HG03460 (cell line): ENCODE measurements at regions not wholly inside any gene's neighbourhood (a gene's known extent, or its start where the extent isn't known, plus 50 kb on each side); places are given as distances from the start of the nearest gene placed in this dataset.

Experiments used
- ATAC-seq: cut with Tn5 transposase; IDR thresholded peaks from one replicate; pipeline ENCODE4 v1.9.1; 2021; ENCODE audit not compliant: unreplicated experiment

DNA sequence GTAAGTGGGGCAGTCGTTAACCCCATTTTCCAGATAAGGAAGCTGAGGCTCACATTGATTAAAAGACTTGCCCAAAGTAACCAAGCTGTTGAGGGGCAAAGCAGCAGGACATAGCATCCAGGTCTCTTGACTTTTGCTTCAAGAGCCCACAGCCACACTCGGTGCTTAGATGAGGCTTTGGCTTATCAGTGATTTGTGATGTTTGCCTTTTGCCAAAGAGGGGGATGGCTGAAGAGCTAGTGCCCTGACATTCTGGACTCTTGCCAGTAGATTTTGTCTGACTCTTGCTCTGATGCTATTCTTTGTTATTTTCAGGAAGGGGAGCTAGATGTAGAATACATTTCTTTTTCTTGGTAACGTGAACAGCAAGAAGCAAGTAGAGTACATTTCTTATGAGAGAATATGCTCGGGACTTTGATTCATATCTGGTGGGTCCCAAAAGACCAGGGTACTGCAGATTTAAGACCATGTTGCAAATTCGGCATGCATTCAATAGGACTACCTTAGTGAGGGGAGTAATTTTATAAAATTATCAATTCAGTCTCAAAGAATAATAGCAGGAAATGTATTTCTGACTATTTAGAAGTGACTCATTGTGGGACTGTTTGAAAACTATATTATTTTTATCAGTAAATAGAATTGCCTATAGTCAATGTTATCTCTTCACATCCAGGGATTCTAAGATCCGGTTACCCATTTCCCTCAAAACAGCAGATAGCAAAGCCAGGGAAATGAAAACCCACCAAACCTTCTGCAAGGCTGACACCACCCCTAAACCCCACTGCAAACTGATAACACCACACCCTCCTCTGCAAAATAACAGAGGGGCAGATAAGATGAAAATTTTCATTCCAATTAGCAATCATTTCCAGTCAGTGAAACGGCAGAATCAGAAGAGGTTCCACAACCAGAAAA, 180.0 kb upstream of the BMPER start:
- no peak for ATAC-seq

DNA sequence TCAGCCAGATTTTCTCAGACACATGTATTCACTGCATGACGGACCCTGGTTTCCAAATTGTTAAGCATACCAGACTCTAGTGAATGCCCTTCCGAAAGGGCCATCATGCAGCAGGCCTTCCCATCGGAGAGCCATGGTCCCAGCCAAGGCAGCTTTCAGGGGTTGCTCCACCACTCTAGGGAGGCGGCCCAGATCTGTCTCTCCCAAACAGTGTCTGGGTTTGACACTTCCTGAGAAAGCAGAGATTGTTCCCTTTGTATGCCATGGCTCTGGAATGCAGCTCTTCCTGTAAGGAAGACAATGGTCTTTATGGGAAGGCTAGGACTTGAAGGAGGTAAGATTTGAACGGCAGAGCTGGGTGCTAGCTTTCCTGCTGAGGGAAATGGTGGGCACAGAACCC, 178.8 kb upstream of the BMPER start:
- no peak for ATAC-seq

DNA sequence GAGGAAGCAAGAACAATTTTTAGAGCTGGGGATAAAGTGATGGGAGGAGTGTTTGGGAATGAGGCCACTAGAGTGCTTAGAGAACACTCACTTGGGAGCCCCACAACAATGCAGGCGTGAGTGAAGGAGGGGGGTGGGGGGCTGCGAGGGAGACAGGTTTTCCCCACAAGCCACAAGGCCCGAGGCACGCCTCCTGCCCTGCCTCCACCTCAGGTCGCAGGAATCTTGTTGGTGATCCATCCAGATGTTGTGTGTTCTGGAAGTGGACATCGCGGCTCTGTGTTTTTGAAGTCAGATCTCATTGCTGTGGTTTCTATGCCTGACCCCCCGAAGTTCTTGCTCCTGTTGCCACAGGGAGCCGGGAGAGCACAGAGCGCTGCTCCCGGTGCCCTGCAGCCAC, 178.0 kb upstream of the BMPER start:
- no peak for ATAC-seq

DNA sequence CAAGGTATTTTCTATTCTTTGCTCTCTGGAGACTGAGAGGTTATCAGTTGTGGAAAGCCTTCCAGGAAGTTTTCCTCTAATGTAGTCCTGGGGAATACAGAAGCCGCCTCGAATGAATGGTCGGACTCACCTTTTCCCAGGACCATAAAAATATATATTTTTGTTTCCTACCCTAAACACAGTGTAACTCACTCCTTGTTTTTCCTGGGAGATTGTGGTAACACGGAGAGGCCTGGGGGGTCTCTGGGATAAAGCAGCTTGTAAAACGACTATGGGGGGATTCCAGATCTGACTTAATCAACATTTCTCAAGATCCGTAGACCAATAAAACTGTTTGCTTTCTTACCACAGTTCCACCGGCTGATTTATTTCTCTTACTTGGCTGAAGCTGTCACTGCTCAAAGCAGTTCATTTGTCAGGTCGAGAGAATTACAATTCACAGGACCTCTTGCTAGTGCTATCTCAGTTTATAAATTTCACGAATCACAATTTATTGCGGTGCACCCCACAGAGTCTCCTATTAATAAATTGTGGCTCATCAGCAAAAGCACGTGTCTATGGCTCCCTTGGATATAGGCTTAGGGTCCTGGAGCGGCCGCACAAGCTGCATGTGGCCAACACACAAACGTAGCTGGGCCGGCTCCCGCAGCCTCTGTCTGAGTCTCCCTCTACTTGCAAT, 176.3 kb upstream of the BMPER start:
- no peak for ATAC-seq

- no peak for ATAC-seq
Observed at GRCh38 chr7:33729726-33730125, 175.6 kb upstream of the BMPER start.

- no peak for ATAC-seq
Observed at GRCh38 chr7:33730958-33731357, 174.4 kb upstream of the BMPER start.

DNA sequence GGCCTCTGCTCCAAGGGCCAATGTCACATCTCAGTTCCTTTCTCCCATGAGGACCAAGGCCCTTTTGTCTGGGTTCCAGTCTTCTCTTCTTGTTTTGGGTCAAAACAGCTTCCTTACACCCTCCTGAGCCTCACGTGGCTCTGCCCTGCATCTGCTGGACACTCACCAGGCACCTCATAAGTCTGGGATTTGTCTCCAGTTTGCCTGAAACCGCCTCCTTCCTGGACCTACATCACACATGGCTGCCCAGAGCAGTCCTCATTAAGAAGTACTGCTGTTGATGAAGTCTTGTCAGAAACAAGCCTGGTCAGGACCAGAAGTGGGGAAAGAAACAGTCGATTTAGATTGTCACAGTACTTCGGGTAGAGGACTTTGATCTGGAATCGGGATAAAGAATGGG, 173.4 kb upstream of the BMPER start:
- no peak for ATAC-seq

- no peak for ATAC-seq
Observed at GRCh38 chr7:33732462-33732861, 172.9 kb upstream of the BMPER start.

- no peak for ATAC-seq
Observed at GRCh38 chr7:33733870-33734650, 171.3 kb upstream of the BMPER start.

GRCh38 chr7:33735403-33735802, 169.9 kb upstream of the BMPER start:
- no peak for ATAC-seq

- ATAC-seq = no peak
Observed at GRCh38 chr7:33736521-33737221, 168.7 kb upstream of the BMPER start.

DNA sequence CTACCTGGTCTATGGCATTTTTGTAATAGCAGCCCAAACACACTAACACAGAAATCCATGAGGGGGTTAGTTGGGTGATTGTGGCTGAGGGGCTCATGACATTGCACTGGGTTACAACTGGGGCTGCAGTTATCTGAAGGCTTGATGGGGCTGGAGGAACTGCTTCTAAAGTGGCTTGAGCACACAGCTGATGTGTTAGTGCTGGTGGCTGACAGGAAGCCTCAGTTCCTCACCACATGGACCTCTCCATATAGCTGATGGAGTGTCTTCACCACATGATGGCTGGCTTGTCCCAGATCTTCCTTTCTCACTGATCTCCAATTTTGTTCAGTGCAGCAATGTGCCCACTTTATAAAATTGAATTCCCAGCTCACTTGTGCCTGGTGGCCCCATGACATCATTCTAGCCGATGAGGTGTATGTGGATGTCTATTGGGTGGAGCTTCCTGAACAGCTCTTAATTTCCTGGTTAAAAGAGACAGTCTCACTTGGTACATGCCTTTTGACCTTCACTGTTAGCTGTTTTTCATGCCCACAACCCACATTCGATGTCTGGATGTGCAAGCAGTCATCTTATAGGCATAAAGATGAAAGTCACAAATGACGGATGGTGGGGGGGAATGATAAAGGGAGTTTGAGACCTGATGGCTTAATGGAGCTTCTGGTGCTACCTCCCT, 166.9 kb upstream of the BMPER start:
- ATAC-seq = no peak

DNA sequence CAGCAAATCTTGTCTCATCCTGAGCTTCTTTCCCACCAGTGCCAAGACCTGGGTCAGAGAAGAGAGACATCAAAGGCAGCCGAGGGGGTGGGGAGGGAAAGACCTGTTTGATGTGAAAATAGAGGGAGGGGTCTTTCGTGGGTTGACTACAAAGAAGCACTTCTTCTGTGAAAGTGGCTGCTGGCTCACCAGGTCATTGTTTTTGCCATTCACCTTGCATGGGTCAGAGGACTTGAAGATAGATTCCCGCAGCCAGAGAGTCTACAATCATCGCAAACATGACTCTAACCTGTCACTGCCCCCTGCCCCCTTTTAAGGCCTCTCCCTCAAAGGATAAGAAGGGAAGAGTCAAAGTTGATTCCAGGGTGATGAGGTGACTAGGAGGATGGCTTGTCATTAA, 166.1 kb upstream of the BMPER start:
- ATAC-seq = no peak

DNA sequence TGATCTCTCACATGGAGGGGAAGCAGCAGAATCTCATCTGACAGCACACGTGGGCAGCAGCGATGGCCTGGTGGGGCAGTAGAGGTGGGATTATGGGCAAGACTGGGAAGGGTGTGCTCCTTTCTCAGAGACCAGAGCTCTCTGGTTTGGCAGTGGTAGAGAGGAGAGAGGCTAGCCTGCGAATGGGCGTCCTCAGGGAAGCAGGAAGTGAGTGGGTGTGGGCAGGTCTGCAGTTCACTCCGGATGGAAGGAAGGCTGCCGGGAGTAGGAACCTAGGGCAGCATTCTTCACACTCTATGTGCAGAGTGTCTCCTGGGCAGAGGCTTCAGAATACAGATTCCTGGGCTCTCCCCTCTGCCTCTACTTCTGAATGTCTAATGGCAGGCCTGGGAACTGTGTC, 162.8 kb upstream of the BMPER start:
- no peak for ATAC-seq

DNA sequence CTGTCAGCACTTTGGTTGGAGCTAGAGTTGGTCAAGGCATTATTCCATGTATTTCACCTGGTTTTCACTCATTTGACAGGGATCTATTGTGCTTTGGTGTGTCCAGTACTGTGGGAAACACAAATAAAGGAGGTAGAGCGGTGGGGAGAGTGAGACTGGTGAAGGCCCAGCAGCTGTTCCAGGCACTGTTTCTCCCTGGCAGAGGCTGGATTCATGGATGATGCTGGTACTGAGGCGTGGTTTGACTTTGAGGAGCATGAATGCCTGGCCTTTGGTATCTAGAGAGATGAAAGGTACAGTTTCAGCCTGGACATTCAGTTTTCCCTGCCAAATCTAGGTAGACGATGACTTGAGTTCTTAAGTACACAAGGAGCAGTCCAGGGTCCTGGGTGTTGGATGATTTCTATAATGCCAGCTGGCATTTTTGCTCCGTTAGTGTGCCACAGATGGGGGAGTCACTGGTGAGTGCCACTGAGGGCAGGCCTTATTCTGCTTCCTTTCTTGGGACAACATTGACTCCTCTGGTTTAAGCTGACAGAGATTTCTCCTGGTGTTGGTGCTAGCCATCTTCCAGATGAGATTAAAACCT, 162.2 kb upstream of the BMPER start:
- ATAC-seq = no peak

DNA sequence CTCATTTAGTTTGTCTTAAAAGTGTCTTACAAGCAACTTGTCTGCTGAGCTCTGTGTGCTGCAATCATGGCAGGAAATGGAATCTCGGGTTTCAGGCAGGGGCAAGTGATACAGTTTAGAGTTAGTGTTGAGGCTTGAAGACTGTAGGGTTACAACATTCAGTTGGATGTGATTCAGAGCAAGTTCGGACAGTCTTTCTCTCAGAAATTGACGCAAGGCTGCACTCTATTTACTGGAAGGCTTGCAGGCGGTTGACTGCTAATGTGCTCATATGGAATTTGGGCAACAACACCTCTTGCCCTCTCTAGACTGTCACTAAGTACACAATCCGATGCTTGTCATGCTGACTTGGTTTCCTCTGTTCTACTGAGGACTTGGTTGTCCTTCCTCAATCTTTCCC, 161.7 kb upstream of the BMPER start:
- no peak for ATAC-seq

DNA sequence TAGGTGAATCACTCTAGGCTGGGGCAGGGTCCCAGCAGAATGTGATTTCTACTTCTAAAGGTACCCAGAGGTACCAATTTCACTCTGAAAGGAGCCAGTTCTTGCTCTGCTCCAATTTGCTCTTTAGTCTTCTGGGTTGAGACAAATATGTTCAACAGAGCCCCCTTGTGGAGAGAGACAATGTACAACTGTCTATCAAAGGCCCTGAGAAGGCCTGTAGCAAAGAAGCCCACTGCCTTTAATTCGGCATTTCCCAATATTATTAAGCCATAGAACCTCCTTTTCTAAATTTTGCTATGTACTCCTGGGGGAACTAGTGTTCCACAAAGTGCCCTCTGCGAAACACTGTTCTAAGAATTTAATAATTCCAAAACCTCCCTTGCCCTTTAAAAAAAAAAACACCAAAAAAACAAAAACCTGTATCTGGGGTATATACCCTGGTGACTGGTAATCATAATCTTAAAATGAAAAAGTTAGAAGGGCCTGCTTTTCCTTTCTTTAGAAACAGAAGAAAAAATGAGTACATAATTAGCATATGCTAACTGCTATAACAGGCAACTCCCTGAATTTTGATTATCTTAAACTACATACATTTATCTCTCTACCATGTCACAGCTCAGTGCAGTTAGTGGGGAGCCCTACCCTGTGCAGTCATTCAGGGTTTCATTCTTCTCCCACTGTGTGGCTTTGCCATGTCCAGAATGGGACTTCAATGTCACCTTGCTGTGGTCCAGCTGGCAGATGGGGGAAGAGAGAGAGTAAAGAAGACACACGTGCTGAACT, 160.9 kb upstream of the BMPER start:
- ATAC-seq = no peak

GRCh38 chr7:33745934-33746333, 159.4 kb upstream of the BMPER start:
- no peak for ATAC-seq

- ATAC-seq = no peak
Observed at GRCh38 chr7:33748793-33749192, 156.5 kb upstream of the BMPER start.
